ENCODE measurements at regions not wholly inside any gene's neighbourhood (a gene's known extent, or its start where the extent isn't known, plus 50 kb on each side); places are given as distances from the start of the nearest gene placed in this dataset.

GRCh38 chr1:76786222-76786621 lies 81.1 kb upstream of the ST6GALNAC5 start:
- H3K4me3 Mint-ChIP-seq, result no peak overlapping the region
- no peak for ATAC-seq
- no peaks in the 10 kb centered on the region for H3K4me1 Mint-ChIP-seq
- DNase-seq, result no peak
- H3K27me3 Mint-ChIP-seq, result peaks cover 4% of the 10 kb centered on the region
- peaks cover 4% of the 10 kb centered on the region for H3K9me3 Mint-ChIP-seq
- no peak overlapping the region for H3K27ac Mint-ChIP-seq
- no peaks in the 10 kb centered on the region for H3K36me3 Mint-ChIP-seq (ENCODE audit: low read depth)

GRCh38 chr1:76793594-76793993 lies 73.7 kb upstream of the ST6GALNAC5 start:
- ATAC-seq (no peak), DNase-seq (no peak)
- H3K4me1 Mint-ChIP-seq, result no peaks in the 10 kb centered on the region
- no peaks in the 10 kb centered on the region for H3K9me3 Mint-ChIP-seq
- H3K36me3 Mint-ChIP-seq (ENCODE audit: low read depth), result no peaks in the 10 kb centered on the region
- no peak overlapping the region for H3K4me3 Mint-ChIP-seq
- H3K27ac Mint-ChIP-seq, result no peak overlapping the region
- H3K27me3 Mint-ChIP-seq, result peaks cover 6% of the 10 kb centered on the region

GRCh38 chr1:76799700-76800099 lies 67.6 kb upstream of the ST6GALNAC5 start:
- no peak for ATAC-seq
- Mint-ChIP-seq H3K27me3 (no peaks in the 10 kb centered on the region), H3K27ac (no peak overlapping the region), H3K4me3 (no peak overlapping the region), H3K9me3 (no peaks in the 10 kb centered on the region), H3K36me3 (ENCODE audit: low read depth) (no peaks in the 10 kb centered on the region), H3K4me1 (no peaks in the 10 kb centered on the region)
- DNase-seq, result no peak

- H3K4me3 Mint-ChIP-seq, result no peak overlapping the region
- H3K9me3 Mint-ChIP-seq, result no peaks in the 10 kb centered on the region
- no peaks in the 10 kb centered on the region for H3K4me1 Mint-ChIP-seq
- ATAC-seq (no peak), DNase-seq (no peak)
- H3K27ac Mint-ChIP-seq, result no peak overlapping the region
- no peaks in the 10 kb centered on the region for H3K36me3 Mint-ChIP-seq (ENCODE audit: low read depth)
- no peaks in the 10 kb centered on the region for H3K27me3 Mint-ChIP-seq
Observed at GRCh38 chr1:76802094-76802493, 65.2 kb upstream of the ST6GALNAC5 start.

GRCh38 chr1:76807543-76808260 lies 59.6 kb upstream of the ST6GALNAC5 start:
- H3K9me3 Mint-ChIP-seq, result no peaks in the 10 kb centered on the region
- no peak for ATAC-seq
- H3K4me1 Mint-ChIP-seq, result no peaks in the 10 kb centered on the region
- H3K4me3 Mint-ChIP-seq, result no peak overlapping the region
- no peaks in the 10 kb centered on the region for H3K27me3 Mint-ChIP-seq
- DNase-seq, result no peak
- H3K36me3 Mint-ChIP-seq (ENCODE audit: low read depth), result no peaks in the 10 kb centered on the region
- H3K27ac Mint-ChIP-seq, result no peak overlapping the region

All from activated naive CD8-positive, alpha-beta T cell treated with anti-CD3 and anti-CD28 coated beads, Interleukin-2, amount 50 U/mL, for 24 hours (primary cell).